Activated CD8-positive, alpha-beta memory T cell treated with anti-CD3 and anti-CD28 coated beads, Interleukin-2, amount 10 ng/mL, durations not matched to agents 7 days and 5 days (primary cell): ENCODE measurements at regions not wholly inside any gene's neighbourhood (a gene's known extent, or its start where the extent isn't known, plus 50 kb on each side); places are given as distances from the start of the nearest gene placed in this dataset.
"Not testable (repeated sequence)": the region's sequence is repeated elsewhere in the genome, so short reads cannot be mapped to it uniquely, and the experiment has no call there.

ENCODE experiments used
- ATAC-seq: fragments of 150-1000 bp; cut with Tn5 transposase; one replicate; pipeline ENCODE4 v1.10.0; 2021; ENCODE audit warnings: moderate library complexity
- CTCF ChIA-PET: fragments of 350-600 bp; sonication (Branson Sonifier 250); formaldehyde crosslinking; loops from one replicate; lab custom pipeline; 2021; ENCODE audit warnings: antibody characterized with exemption; lab: Charles Lee
- DNase-seq: peaks from one replicate; pipeline ENCODE4 v3.0.0-alpha.2; 2020
- H3K27ac Mint-ChIP-seq: one replicate; pipeline ENCODE4 v1.8.0; 2021; ENCODE audit warnings: mild to moderate bottlenecking, mixed read lengths
- H3K27me3 Mint-ChIP-seq: one replicate; pipeline ENCODE4 v1.8.0; 2021; ENCODE audit warnings: mixed read lengths
- H3K36me3 Mint-ChIP-seq: one replicate; pipeline ENCODE4 v1.8.0; 2021; ENCODE audit warnings: mild to moderate bottlenecking, mixed read lengths
- H3K4me1 Mint-ChIP-seq: one replicate; pipeline ENCODE4 v1.8.0; 2021; ENCODE audit warnings: mixed read lengths
- H3K4me3 Mint-ChIP-seq: one replicate; pipeline ENCODE4 v1.8.0; 2021; ENCODE audit warnings: mild to moderate bottlenecking, moderate library complexity, mixed read lengths
- H3K9me3 Mint-ChIP-seq: one replicate; pipeline ENCODE4 v1.8.0; 2022; ENCODE audit warnings: low read depth, mixed read lengths

DNA sequence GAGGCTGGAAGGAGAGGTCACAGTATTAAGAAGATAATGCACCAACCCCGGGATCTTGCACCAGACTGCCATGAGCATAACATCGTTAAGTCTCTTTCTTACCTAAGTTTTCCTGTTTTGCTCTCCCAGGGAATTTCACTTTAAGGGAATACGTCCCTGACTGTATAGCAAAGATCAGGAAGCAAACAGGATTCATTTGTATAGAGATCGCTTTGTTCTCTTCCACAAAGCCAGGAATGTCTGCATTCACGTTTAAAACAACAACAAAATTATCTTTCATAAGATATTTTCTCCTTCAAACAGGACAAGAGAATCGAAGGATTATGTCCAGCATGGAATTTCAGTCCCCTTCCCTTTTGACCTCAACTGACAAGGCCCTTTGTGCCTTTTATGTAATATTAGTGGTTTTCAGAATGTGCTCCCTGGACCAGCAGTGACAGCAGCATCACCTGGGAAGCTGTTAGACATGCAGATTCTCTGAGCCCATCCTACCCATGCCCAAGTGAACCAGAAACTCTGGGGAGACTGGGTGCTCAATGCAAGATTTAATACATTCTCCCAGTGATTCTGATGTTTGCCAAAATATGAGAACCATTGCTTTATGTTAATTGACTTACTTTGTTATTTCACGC, 286.3 kb downstream of the FGFR2 start:
- H3K4me3 Mint-ChIP-seq, result no peak overlapping the region
- H3K9me3 Mint-ChIP-seq, result peaks cover 3% of the 10 kb centered on the region
- no peaks in the 10 kb centered on the region for H3K4me1 Mint-ChIP-seq
- DNase-seq (no peak), ATAC-seq (no peak)
- H3K27me3 Mint-ChIP-seq, result no peaks in the 10 kb centered on the region
- CTCF ChIA-PET, result no interaction called here
- H3K27ac Mint-ChIP-seq, result no peak overlapping the region
- no peaks in the 10 kb centered on the region for H3K36me3 Mint-ChIP-seq

GRCh38 chr10:121312587-121312986, 285.7 kb downstream of the FGFR2 start:
- Mint-ChIP-seq H3K9me3 (peaks cover 3% of the 10 kb centered on the region), H3K4me1 (no peaks in the 10 kb centered on the region), H3K36me3 (no peaks in the 10 kb centered on the region), H3K4me3 (no peak overlapping the region), H3K27ac (no peak overlapping the region), H3K27me3 (no peaks in the 10 kb centered on the region)
- ATAC-seq (no peak), DNase-seq (no peak)
- CTCF ChIA-PET, result no interaction called here

DNA sequence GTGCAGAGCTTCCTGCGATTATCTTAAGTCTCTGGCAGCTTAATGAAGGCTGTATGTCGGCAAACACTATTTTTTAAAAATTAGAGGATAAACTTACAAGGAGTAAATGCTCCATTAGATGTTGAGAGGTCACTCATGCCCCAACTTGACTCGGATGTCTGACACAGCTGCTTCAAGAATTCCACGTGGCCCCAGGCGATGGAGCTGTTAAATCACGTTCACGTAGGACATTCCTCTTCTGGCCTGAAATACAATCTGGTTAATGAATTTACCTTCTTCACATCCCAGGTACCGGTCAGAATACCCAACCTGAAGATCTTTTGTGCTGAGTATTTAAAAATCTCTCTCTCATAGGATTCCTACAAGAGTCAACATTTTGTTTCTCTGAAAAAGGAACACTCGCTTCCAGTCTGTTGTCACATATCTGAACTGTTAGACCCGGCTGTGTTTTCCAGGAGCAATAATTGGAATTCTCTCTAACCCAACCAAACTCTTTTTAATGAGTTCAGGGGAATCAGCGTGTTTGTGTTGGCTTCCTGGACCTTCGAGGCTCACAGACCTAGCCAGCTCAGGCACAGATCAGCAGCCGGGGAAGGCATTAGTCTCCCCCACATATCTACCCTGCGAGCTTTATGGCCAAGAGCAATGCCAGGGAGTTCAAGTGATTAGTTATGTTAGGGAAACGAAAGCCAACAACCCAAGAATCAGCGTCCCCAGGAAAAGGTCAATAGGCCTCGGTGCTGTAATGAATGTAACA, 284.9 kb downstream of the FGFR2 start:
- Mint-ChIP-seq H3K27ac (no peak overlapping the region), H3K9me3 (peaks cover 4% of the 10 kb centered on the region), H3K4me3 (no peak overlapping the region), H3K27me3 (no peaks in the 10 kb centered on the region), H3K36me3 (no peaks in the 10 kb centered on the region), H3K4me1 (no peaks in the 10 kb centered on the region)
- no peak for ATAC-seq
- CTCF ChIA-PET, result no interaction called here
- DNase-seq, result no peak

- DNase-seq (no peak), ATAC-seq (no peak)
- Mint-ChIP-seq H3K9me3 (peaks cover 4% of the 10 kb centered on the region), H3K4me1 (no peaks in the 10 kb centered on the region), H3K27ac (no peak overlapping the region), H3K36me3 (no peaks in the 10 kb centered on the region), H3K27me3 (no peaks in the 10 kb centered on the region), H3K4me3 (no peak overlapping the region)
- CTCF ChIA-PET, result no interaction called here
Observed at GRCh38 chr10:121316432-121316831, 281.8 kb downstream of the FGFR2 start.

DNA sequence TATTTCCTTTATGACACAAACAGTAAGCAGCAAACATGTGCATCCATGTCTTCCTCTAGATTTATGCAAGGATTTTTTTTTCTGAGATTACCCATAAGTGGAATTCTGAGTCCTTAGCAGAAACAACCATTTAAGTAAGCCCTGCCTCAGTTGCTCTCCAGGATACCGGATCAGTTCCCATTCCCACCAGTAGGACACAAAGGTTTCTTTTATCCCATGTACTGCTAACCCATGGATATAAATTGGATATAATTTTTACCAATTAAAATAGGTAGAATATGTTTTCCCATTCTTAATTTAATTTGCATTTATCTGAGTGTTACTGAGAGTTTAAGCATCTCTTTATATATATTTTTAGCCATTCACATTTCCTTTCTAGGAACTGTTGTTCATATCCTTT, 280.9 kb downstream of the FGFR2 start:
- ATAC-seq (no peak), DNase-seq (no peak)
- Mint-ChIP-seq H3K4me3 (no peak overlapping the region), H3K36me3 (no peaks in the 10 kb centered on the region), H3K9me3 (peaks cover 4% of the 10 kb centered on the region), H3K27me3 (no peaks in the 10 kb centered on the region), H3K4me1 (no peaks in the 10 kb centered on the region), H3K27ac (no peak overlapping the region)
- CTCF ChIA-PET, result no interaction called here

DNA sequence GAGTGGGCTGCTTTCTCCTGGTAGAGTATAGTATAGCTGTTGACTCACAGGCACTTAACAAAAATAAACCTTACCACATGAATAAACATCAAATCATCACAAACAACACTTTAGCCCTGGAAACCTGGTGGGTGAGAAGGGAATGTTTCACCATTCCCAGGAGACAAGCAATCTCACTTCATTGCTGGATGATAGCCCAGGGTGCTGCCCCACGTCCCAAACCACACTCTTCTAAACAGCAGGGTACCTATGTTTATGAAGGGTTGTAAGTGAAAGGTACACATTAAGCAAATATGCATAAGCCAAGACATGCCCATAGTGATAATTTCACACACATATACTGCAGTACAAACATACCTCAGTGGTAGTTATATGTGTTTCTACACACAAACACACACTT, 276.2 kb downstream of the FGFR2 start:
- H3K27me3 Mint-ChIP-seq, result no peaks in the 10 kb centered on the region
- ATAC-seq (no peak), DNase-seq (no peak)
- CTCF ChIA-PET, result no interaction called here
- H3K4me3 Mint-ChIP-seq, result no peak overlapping the region
- no peaks in the 10 kb centered on the region for H3K36me3 Mint-ChIP-seq
- H3K9me3 Mint-ChIP-seq, result peaks cover 3% of the 10 kb centered on the region
- H3K27ac Mint-ChIP-seq, result no peak overlapping the region
- no peaks in the 10 kb centered on the region for H3K4me1 Mint-ChIP-seq

- H3K27ac Mint-ChIP-seq, result no peak overlapping the region
- no peak overlapping the region for H3K4me3 Mint-ChIP-seq
- H3K27me3 Mint-ChIP-seq, result no peaks in the 10 kb centered on the region
- H3K4me1 Mint-ChIP-seq, result no peaks in the 10 kb centered on the region
- no peak for ATAC-seq
- CTCF ChIA-PET, result no interaction called here
- no peaks in the 10 kb centered on the region for H3K36me3 Mint-ChIP-seq
- H3K9me3 Mint-ChIP-seq, result peaks cover 3% of the 10 kb centered on the region
- DNase-seq, result no peak
Observed at GRCh38 chr10:121322776-121323175, 275.5 kb downstream of the FGFR2 start.

- H3K36me3 Mint-ChIP-seq, result no peaks in the 10 kb centered on the region
- H3K4me1 Mint-ChIP-seq, result no peaks in the 10 kb centered on the region
- CTCF ChIA-PET, result no interaction called here
Observed at GRCh38 chr10:121323443-121323842, 274.8 kb downstream of the FGFR2 start.

DNA sequence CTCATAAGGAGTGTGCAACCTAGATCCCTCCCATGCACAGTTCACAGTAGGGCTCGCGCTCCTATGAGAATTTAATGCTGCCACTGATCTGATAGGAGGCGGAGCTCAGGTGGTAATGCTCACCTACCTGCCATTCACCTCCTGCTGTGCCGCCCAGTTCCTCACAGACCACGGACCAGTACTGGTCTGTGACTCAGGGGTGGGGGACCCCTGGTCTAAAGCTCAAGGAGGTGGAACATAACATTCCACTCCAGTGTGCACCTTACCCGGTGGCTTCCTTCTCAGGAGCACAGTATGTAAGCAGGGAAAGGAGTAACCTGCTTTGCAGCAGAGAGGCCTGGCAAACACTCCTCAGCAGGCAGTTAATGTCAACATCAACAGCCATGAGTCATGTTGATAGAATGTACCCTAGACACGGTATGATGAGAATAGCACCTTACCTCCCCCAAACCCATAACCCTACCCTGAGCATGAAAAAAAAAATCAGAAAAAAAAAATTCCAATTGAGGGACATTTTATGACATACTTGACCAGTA, 273.5 kb downstream of the FGFR2 start:
- Mint-ChIP-seq H3K27ac (no peak overlapping the region), H3K9me3 (peaks cover 1% of the 10 kb centered on the region), H3K27me3 (no peaks in the 10 kb centered on the region), H3K4me3 (no peak overlapping the region), H3K4me1 (no peaks in the 10 kb centered on the region), H3K36me3 (no peaks in the 10 kb centered on the region)
- CTCF ChIA-PET, result no interaction called here
- ATAC-seq, result no peak
- no peak for DNase-seq

More at GRCh38 chr10:121323443-121323842, 274.8 kb downstream of the FGFR2 start:
- DNase-seq (no peak), ATAC-seq (no peak)
- Mint-ChIP-seq H3K9me3 (peaks cover 1% of the 10 kb centered on the region), H3K4me3 (no peak overlapping the region), H3K27me3 (no peaks in the 10 kb centered on the region), H3K27ac (no peak overlapping the region)

- no peak overlapping the region for H3K4me3 Mint-ChIP-seq
- no peaks in the 10 kb centered on the region for H3K27me3 Mint-ChIP-seq
- peaks cover 1% of the 10 kb centered on the region for H3K9me3 Mint-ChIP-seq
- no peaks in the 10 kb centered on the region for H3K36me3 Mint-ChIP-seq
- DNase-seq (no peak), ATAC-seq (no peak)
- CTCF ChIA-PET, result no interaction called here
- no peak overlapping the region for H3K27ac Mint-ChIP-seq
- no peaks in the 10 kb centered on the region for H3K4me1 Mint-ChIP-seq
Observed at GRCh38 chr10:121325490-121326231, 272.6 kb downstream of the FGFR2 start.

DNA sequence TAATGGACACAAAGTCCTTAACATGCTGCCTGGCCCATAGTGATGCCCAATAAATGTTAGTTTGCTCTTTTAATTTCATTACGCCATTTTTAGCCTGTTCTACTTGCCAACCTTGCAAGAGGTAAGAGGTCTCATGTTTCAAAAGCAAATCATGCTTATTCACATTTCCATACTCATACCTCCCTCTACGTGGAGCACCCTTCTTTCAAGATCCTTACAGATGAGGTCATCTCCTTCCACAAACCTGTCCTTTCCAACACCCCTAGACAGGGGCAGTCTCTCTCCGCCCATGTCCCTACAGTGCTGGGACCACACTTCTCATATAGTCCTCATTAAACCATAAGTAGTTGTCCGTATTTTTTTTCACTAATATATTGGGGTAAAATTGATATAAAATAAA, 271.3 kb downstream of the FGFR2 start:
- no peak overlapping the region for H3K27ac Mint-ChIP-seq
- ATAC-seq (no peak), DNase-seq (no peak)
- peaks cover 1% of the 10 kb centered on the region for H3K9me3 Mint-ChIP-seq
- H3K36me3 Mint-ChIP-seq, result no peaks in the 10 kb centered on the region
- CTCF ChIA-PET, result no interaction called here
- H3K4me3 Mint-ChIP-seq, result no peak overlapping the region
- no peaks in the 10 kb centered on the region for H3K27me3 Mint-ChIP-seq
- H3K4me1 Mint-ChIP-seq, result no peaks in the 10 kb centered on the region

GRCh38 chr10:121327727-121328126, 270.5 kb downstream of the FGFR2 start:
- no peaks in the 10 kb centered on the region for H3K27me3 Mint-ChIP-seq
- CTCF ChIA-PET, result no interaction called here
- H3K4me3 Mint-ChIP-seq, result no peak overlapping the region
- ATAC-seq (no peak), DNase-seq (no peak)
- H3K4me1 Mint-ChIP-seq, result no peaks in the 10 kb centered on the region
- no peak overlapping the region for H3K27ac Mint-ChIP-seq
- peaks cover 1% of the 10 kb centered on the region for H3K9me3 Mint-ChIP-seq
- H3K36me3 Mint-ChIP-seq, result no peaks in the 10 kb centered on the region

DNA sequence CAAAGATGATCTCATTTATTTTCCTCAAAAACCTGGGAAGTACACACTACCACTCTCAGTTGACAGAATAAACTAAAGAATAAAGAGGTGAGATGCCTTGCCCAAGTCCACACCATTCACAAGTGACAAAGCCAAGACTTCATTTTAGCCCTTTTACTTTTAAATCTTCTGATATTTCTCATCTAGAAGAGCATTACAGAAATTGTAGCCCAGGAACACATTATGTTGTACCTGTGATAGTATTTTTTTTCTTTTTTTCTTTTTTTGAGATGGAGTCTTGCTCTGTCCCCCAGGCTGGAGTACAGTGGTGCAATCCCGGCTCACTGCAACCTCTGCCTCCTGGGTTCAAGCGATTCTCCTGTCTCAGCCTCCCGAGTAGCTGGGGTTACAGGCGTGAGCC, 268.6 kb downstream of the FGFR2 start:
- H3K4me1 Mint-ChIP-seq, H3K27me3 Mint-ChIP-seq, CTCF ChIA-PET, ATAC-seq, H3K4me3 Mint-ChIP-seq, H3K27ac Mint-ChIP-seq, H3K9me3 Mint-ChIP-seq, DNase-seq, H3K36me3 Mint-ChIP-seq: not testable (repeated sequence)

GRCh38 chr10:121330563-121330962, 267.7 kb downstream of the FGFR2 start:
- Mint-ChIP-seq H3K27ac (peak overlapping the region; percentile 12), H3K27me3 (no peaks in the 10 kb centered on the region), H3K4me3 (no peak overlapping the region), H3K4me1 (no peaks in the 10 kb centered on the region), H3K9me3 (peaks cover 1% of the 10 kb centered on the region), H3K36me3 (no peaks in the 10 kb centered on the region)
- CTCF ChIA-PET, result no interaction called here
- DNase-seq, result no peak
- no peak for ATAC-seq
